ENCODE measurements at regions not wholly inside any gene's neighbourhood (a gene's known extent, or its start where the extent isn't known, plus 50 kb on each side); places are given as distances from the start of the nearest gene placed in this dataset.

GRCh38 chr12:59314209-59314608, 281.6 kb upstream of the SLC16A7 start:
- no peaks in the 10 kb centered on the region for H3K36me3 ChIP-seq (ENCODE audit: insufficient read depth, low read length, poor library complexity, severe bottlenecking)

DNA sequence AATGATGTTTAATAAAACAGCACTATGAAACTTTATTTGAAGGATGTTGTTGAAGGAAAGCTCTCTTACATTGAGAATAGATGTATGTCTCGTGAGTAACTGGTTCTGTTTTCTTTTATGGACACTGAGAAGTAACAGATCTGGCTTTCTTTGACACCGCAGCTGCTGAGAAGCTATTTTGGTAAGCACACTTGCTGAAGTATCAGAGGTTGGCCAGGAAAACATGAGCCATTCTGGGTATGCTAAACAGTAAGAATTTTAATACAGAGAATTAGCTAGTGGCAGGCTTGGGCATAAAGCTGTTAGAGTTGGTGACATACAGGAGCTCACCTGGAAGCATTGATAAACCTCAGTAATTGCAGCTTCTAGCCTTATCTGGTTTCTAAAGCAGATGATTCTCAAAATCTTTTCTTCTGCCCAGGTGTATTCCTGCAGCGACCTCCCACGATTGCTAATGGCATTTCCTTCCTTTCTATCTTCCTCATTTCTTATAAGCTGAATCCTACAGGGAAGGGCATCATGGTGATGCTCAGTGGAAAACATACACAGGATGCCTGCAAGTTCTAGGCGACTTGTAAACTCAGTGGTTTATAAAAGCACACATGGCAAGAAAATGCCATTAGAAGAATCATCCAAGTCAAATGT, 291.6 kb upstream of the SLC16A7 start:
- intact Hi-C loops (cut with micrococcal nuclease; ENCODE audit: unreplicated experiment), result no loop called here
- DNase-seq (ENCODE audit: low spot score), result no peak
- Histone ChIP-seq H3K36me3 (ENCODE audit: insufficient read depth, low read length, poor library complexity, severe bottlenecking) (no peaks in the 10 kb centered on the region), H3K27me3 (replicated peaks; ENCODE audit: insufficient read depth, low read depth, low read length, poor library complexity) (no peaks in the 10 kb centered on the region), H3K4me3 (ENCODE audit: low read depth, low read length, poor library complexity, severe bottlenecking) (no peak overlapping the region), H3K4me1 (ENCODE audit: insufficient read depth, low read length, poor library complexity, severe bottlenecking) (no peaks in the 10 kb centered on the region), H3K27ac (ENCODE audit: low read depth, low read length, poor library complexity, severe bottlenecking) (no peak overlapping the region), H3K9me3 (ENCODE audit: low read depth, low read length, poor library complexity, severe bottlenecking) (no peaks in the 10 kb centered on the region)
- ChIA-PET POLR2A (ENCODE audit: low non-redundant PET) (no interaction called here), CTCF (no interaction called here)
- no TSS peak for BruUV-seq (replicated peaks)
- TF ChIP-seq EZH2 (IDR thresholded peaks at IDR 0.05; ENCODE audit: borderline replicate concordance, low read depth, low read length, poor library complexity, severe bottlenecking), result no peak

More at GRCh38 chr12:59314209-59314608, 281.6 kb upstream of the SLC16A7 start:
- no peak for DNase-seq (ENCODE audit: low spot score)
- Histone ChIP-seq H3K27me3 (replicated peaks; ENCODE audit: insufficient read depth, low read depth, low read length, poor library complexity) (no peaks in the 10 kb centered on the region), H3K4me3 (ENCODE audit: low read depth, low read length, poor library complexity, severe bottlenecking) (no peak overlapping the region), H3K9me3 (ENCODE audit: low read depth, low read length, poor library complexity, severe bottlenecking) (peaks cover 10% of the 10 kb centered on the region), H3K4me1 (ENCODE audit: insufficient read depth, low read length, poor library complexity, severe bottlenecking) (no peaks in the 10 kb centered on the region), H3K27ac (ENCODE audit: low read depth, low read length, poor library complexity, severe bottlenecking) (no peak overlapping the region)
- ChIA-PET CTCF (no interaction called here), POLR2A (ENCODE audit: low non-redundant PET) (no interaction called here)
- no TSS peak for BruUV-seq (replicated peaks)
- intact Hi-C loops (cut with micrococcal nuclease; ENCODE audit: unreplicated experiment), result no loop called here
- TF ChIP-seq EZH2 (IDR thresholded peaks at IDR 0.05; ENCODE audit: borderline replicate concordance, low read depth, low read length, poor library complexity, severe bottlenecking) (no peak), CTCF (conservative IDR thresholded peaks at IDR 0.05; ENCODE audit: low read depth, low read length) (no peak)

DNA sequence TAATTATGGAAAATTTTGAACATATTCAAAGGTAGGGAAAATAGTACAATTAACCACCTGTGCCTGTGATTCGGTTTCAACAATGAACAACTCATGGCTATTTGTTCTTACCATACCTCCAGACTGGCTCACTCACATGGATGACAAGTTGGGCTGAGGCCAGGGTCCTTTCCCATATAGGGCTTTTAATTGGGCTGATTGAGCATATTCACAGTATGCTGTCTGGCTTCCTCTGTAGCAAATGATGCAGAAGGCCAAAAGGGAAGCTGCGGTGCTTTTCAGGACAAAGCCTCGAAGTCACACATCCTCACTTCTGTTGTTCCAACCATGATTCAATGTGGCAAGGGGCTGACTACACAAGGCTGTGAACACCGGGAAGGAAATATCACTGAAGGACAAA, 297.5 kb upstream of the SLC16A7 start:
- Histone ChIP-seq H3K27me3 (replicated peaks; ENCODE audit: insufficient read depth, low read depth, low read length, poor library complexity) (no peaks in the 10 kb centered on the region), H3K27ac (ENCODE audit: low read depth, low read length, poor library complexity, severe bottlenecking) (no peak overlapping the region), H3K36me3 (ENCODE audit: insufficient read depth, low read length, poor library complexity, severe bottlenecking) (no peaks in the 10 kb centered on the region), H3K4me3 (ENCODE audit: low read depth, low read length, poor library complexity, severe bottlenecking) (no peak overlapping the region), H3K9me3 (ENCODE audit: low read depth, low read length, poor library complexity, severe bottlenecking) (no peaks in the 10 kb centered on the region), H3K4me1 (ENCODE audit: insufficient read depth, low read length, poor library complexity, severe bottlenecking) (no peaks in the 10 kb centered on the region)
- intact Hi-C loops (cut with micrococcal nuclease; ENCODE audit: unreplicated experiment), result no loop called here
- TF ChIP-seq EZH2 (IDR thresholded peaks at IDR 0.05; ENCODE audit: borderline replicate concordance, low read depth, low read length, poor library complexity, severe bottlenecking), result no peak
- TF ChIP-seq CTCF (conservative IDR thresholded peaks at IDR 0.05; ENCODE audit: low read depth, low read length), result no peak
- no peak for DNase-seq (ENCODE audit: low spot score)
- POLR2A ChIA-PET (ENCODE audit: low non-redundant PET), result no interaction called here
- CTCF ChIA-PET, result no interaction called here
- no TSS peak for BruUV-seq (replicated peaks)

GRCh38 chr12:59294221-59294620, 301.6 kb upstream of the SLC16A7 start:
- ChIA-PET CTCF (no interaction called here), POLR2A (ENCODE audit: low non-redundant PET) (no interaction called here)
- intact Hi-C loops (cut with micrococcal nuclease; ENCODE audit: unreplicated experiment), result no loop called here
- Histone ChIP-seq H3K4me3 (ENCODE audit: low read depth, low read length, poor library complexity, severe bottlenecking) (no peak overlapping the region), H3K27me3 (replicated peaks; ENCODE audit: insufficient read depth, low read depth, low read length, poor library complexity) (no peaks in the 10 kb centered on the region), H3K9me3 (ENCODE audit: low read depth, low read length, poor library complexity, severe bottlenecking) (no peaks in the 10 kb centered on the region), H3K4me1 (ENCODE audit: insufficient read depth, low read length, poor library complexity, severe bottlenecking) (no peaks in the 10 kb centered on the region), H3K36me3 (ENCODE audit: insufficient read depth, low read length, poor library complexity, severe bottlenecking) (no peaks in the 10 kb centered on the region), H3K27ac (ENCODE audit: low read depth, low read length, poor library complexity, severe bottlenecking) (no peak overlapping the region)
- no peak for TF ChIP-seq EZH2 (IDR thresholded peaks at IDR 0.05; ENCODE audit: borderline replicate concordance, low read depth, low read length, poor library complexity, severe bottlenecking)
- TF ChIP-seq CTCF (conservative IDR thresholded peaks at IDR 0.05; ENCODE audit: low read depth, low read length), result no peak
- DNase-seq (ENCODE audit: low spot score), result no peak
- BruUV-seq (replicated peaks), result no TSS peak
